ENCODE measurements at regions not wholly inside any gene's neighbourhood (a gene's known extent, or its start where the extent isn't known, plus 50 kb on each side); places are given as distances from the start of the nearest gene placed in this dataset.

- TF ChIP-seq CTCF (IDR thresholded peaks at IDR 0.05) (no peak), POLR2A (IDR thresholded peaks at IDR 0.05; ENCODE audit: low read depth) (no peak)
Measured at GRCh38 chr12:25827141-25827540, 131.3 kb upstream of the RASSF8 start.

Measured in esophagus muscularis mucosa (tissue), 3 donors.